ENCODE measurements at regions not wholly inside any gene's neighbourhood (a gene's known extent, or its start where the extent isn't known, plus 50 kb on each side); places are given as distances from the start of the nearest gene placed in this dataset.

DNA sequence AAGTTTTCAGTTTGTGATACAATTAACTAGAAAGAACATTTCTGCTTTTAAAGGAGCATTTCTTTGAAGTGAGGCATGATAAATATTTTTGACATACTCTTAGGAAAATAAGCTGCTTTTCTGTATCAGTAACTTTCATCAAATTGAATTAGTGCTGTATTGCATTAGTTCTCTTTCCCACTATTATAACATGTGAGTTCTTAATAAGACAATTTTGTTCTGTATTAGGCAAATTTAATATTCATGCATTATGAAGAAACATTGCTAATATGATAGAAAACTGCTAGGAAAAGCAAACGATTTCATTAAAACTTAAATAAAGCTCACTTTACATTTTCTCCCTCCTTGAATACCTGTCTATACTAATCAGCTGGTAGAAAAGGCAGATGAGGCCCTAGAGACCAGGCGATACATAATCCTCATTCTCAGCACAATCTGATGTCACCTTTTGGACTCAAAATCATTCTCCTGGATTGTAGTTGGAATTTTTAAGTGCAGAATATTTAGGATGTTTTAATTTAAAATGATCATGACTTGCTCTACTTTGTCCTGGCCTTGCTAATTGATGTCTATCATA lies 1636.8 kb downstream of the PCDH9 start:
- Histone ChIP-seq H3K27ac (ENCODE audit: low read depth, low read length) (no peak overlapping the region), H3K4me1 (ENCODE audit: control insufficient read depth in 1 of 2, insufficient read depth in 2 of 2, low read length in 2 of 2) (no peaks in the 10 kb centered on the region), H2AFZ (ENCODE audit: low read depth, low read length, poor library complexity, severe bottlenecking) (peak overlapping the region; percentile 27), H3K36me3 (ENCODE audit: control insufficient read depth in 1 of 2, insufficient read depth in 2 of 2, low read length in 2 of 2) (no peaks in the 10 kb centered on the region), H3K9me2 (ENCODE audit: insufficient read depth) (no peaks in the 10 kb centered on the region), H4K20me1 (ENCODE audit: insufficient read depth) (no peaks in the 10 kb centered on the region), H3K4me2 (ENCODE audit: low read length) (no peak overlapping the region), H3K4me3 (replicated peaks in 1 of 2; ENCODE audit: low read depth in 1 of 2, low read length in 2 of 2) (no peak overlapping the region), H3K79me2 (ENCODE audit: insufficient read depth, low read length) (no peaks in the 10 kb centered on the region), H3K9ac (ENCODE audit: low read length) (no peak overlapping the region), H3K27me3 (ENCODE audit: insufficient read depth, low read length) (no peaks in the 10 kb centered on the region), H3K9me3 (ENCODE audit: control insufficient read depth in 1 of 2, insufficient read depth in 1 of 2, low read depth in 1 of 2, low read length in 2 of 2) (no peaks in the 10 kb centered on the region)
- intact Hi-C loops (cut with micrococcal nuclease) = no loop called here
- ATAC-seq (no peak), DNase-seq (ENCODE audit: low read depth, low spot score) (no peak)
- ChIA-PET RAD21 (ENCODE audit: low non-redundant PET in 1 of 2, low total read pairs in 2 of 2, uncharacterized antibody in 2 of 2, unreplicated experiment in 2 of 2) (no interaction called here), POLR2A (no interaction called here), CTCF (no interaction called here)
- TF ChIP-seq, protein P1, sequence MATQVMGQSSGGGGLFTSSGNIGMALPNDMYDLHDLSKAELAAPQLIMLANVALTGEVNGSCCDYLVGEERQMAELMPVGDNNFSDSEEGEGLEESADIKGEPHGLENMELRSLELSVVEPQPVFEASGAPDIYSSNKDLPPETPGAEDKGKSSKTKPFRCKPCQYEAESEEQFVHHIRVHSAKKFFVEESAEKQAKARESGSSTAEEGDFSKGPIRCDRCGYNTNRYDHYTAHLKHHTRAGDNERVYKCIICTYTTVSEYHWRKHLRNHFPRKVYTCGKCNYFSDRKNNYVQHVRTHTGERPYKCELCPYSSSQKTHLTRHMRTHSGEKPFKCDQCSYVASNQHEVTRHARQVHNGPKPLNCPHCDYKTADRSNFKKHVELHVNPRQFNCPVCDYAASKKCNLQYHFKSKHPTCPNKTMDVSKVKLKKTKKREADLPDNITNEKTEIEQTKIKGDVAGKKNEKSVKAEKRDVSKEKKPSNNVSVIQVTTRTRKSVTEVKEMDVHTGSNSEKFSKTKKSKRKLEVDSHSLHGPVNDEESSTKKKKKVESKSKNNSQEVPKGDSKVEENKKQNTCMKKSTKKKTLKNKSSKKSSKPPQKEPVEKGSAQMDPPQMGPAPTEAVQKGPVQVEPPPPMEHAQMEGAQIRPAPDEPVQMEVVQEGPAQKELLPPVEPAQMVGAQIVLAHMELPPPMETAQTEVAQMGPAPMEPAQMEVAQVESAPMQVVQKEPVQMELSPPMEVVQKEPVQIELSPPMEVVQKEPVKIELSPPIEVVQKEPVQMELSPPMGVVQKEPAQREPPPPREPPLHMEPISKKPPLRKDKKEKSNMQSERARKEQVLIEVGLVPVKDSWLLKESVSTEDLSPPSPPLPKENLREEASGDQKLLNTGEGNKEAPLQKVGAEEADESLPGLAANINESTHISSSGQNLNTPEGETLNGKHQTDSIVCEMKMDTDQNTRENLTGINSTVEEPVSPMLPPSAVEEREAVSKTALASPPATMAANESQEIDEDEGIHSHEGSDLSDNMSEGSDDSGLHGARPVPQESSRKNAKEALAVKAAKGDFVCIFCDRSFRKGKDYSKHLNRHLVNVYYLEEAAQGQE (IDR thresholded peaks at IDR 0.05; ENCODE audit: low read depth) = no peak
- no peak for TF ChIP-seq ZFX (IDR thresholded peaks at IDR 0.05)
- BruUV-seq (replicated peaks) = no TSS peak

DNA sequence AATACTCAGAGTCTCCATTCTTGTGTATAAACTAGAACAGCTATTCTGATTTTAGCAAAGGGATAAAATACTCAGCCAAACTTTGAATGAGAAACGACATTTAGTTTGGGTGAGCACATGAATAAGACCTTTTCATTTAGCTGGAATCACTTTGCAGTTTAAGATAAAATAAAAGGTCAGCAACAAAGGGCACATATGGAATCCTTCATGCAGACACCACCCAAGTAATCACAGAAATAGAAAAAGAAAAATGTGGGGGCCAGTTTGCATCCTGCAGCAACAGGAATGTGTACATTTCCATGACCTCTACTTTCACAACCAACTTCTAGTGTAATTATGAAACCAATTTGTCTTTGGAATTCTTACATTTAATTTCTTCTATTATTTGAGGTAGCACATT lies 1637.4 kb downstream of the PCDH9 start:
- H3K4me2 ChIP-seq (ENCODE audit: low read length) = no peak overlapping the region
- ChIA-PET POLR2A (no interaction called here), CTCF (no interaction called here), RAD21 (ENCODE audit: low non-redundant PET in 1 of 2, low total read pairs in 2 of 2, uncharacterized antibody in 2 of 2, unreplicated experiment in 2 of 2) (no interaction called here)
- H3K27me3 ChIP-seq (ENCODE audit: insufficient read depth, low read length) = no peaks in the 10 kb centered on the region
- TF ChIP-seq ZFX (IDR thresholded peaks at IDR 0.05) (no peak), FOSL1 (IDR thresholded peaks at IDR 0.05; ENCODE audit: low read depth) (no peak), JUND (IDR thresholded peaks at IDR 0.05) (no peak), EZH2phosphoT487 (IDR thresholded peaks at IDR 0.05; ENCODE audit: borderline replicate concordance) (no peak), SP1 (IDR thresholded peaks at IDR 0.05; ENCODE audit: low read depth) (no peak), CEBPB (IDR thresholded peaks at IDR 0.05; ENCODE audit: low read depth) (no peak), TCF7L2 (IDR thresholded peaks at IDR 0.05; ENCODE audit: borderline replicate concordance, extremely low read depth, insufficient read depth, insufficient read length) (no peak), SRF (IDR thresholded peaks at IDR 0.05; ENCODE audit: low read depth) (no peak)
- TF ChIP-seq, protein P2, sequence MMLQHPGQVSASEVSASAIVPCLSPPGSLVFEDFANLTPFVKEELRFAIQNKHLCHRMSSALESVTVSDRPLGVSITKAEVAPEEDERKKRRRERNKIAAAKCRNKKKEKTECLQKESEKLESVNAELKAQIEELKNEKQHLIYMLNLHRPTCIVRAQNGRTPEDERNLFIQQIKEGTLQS (IDR thresholded peaks at IDR 0.05) = no peak
- TF ChIP-seq, protein P3, sequence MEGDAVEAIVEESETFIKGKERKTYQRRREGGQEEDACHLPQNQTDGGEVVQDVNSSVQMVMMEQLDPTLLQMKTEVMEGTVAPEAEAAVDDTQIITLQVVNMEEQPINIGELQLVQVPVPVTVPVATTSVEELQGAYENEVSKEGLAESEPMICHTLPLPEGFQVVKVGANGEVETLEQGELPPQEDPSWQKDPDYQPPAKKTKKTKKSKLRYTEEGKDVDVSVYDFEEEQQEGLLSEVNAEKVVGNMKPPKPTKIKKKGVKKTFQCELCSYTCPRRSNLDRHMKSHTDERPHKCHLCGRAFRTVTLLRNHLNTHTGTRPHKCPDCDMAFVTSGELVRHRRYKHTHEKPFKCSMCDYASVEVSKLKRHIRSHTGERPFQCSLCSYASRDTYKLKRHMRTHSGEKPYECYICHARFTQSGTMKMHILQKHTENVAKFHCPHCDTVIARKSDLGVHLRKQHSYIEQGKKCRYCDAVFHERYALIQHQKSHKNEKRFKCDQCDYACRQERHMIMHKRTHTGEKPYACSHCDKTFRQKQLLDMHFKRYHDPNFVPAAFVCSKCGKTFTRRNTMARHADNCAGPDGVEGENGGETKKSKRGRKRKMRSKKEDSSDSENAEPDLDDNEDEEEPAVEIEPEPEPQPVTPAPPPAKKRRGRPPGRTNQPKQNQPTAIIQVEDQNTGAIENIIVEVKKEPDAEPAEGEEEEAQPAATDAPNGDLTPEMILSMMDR (IDR thresholded peaks at IDR 0.05 in 2 of 3, conservative IDR thresholded peaks at IDR 0.05 in 1 of 3; ENCODE audit: borderline replicate concordance in 1 of 3, insufficient read depth in 1 of 3, low read depth in 2 of 3, low read length in 2 of 3) = no peak
- no peaks in the 10 kb centered on the region for H3K9me3 ChIP-seq (ENCODE audit: control insufficient read depth in 1 of 2, insufficient read depth in 1 of 2, low read depth in 1 of 2, low read length in 2 of 2)
- ATAC-seq = no peak
- no peaks in the 10 kb centered on the region for H4K20me1 ChIP-seq (ENCODE audit: insufficient read depth)
- H3K79me2 ChIP-seq (ENCODE audit: insufficient read depth, low read length) = no peaks in the 10 kb centered on the region
- H2AFZ ChIP-seq (ENCODE audit: low read depth, low read length, poor library complexity, severe bottlenecking) = no peak overlapping the region
- intact Hi-C loops (cut with micrococcal nuclease) = no loop called here
- no peaks in the 10 kb centered on the region for H3K9me2 ChIP-seq (ENCODE audit: insufficient read depth)
- H3K27ac ChIP-seq (ENCODE audit: low read depth, low read length) = no peak overlapping the region
- DNase-seq (ENCODE audit: low read depth, low spot score) = no peak
- no peaks in the 10 kb centered on the region for H3K4me1 ChIP-seq (ENCODE audit: control insufficient read depth in 1 of 2, insufficient read depth in 2 of 2, low read length in 2 of 2)
- no peak overlapping the region for H3K9ac ChIP-seq (ENCODE audit: low read length)
- no peak overlapping the region for H3K4me3 ChIP-seq (replicated peaks in 1 of 2; ENCODE audit: low read depth in 1 of 2, low read length in 2 of 2)
- no TSS peak for BruUV-seq (replicated peaks)
- no peaks in the 10 kb centered on the region for H3K36me3 ChIP-seq (ENCODE audit: control insufficient read depth in 1 of 2, insufficient read depth in 2 of 2, low read length in 2 of 2)

All from HCT116 (cell line).